Breast epithelium (tissue), 4 donors: ENCODE measurements at regions not wholly inside any gene's neighbourhood (a gene's known extent, or its start where the extent isn't known, plus 50 kb on each side); places are given as distances from the start of the nearest gene placed in this dataset.

Experiments
- DNase-seq, 2 donors: peaks; one replicate each; pipeline ENCODE4 v3.0.0-alpha.2; 2019; ENCODE audit warnings: low spot score in 2 of 2
- H3K27ac ChIP-seq, 2 donors: fragments of 200-600 bp; sonication (generic) in 1 of 2; one replicate each; pipeline ENCODE4 v1.5.1; 2016 to 2019; ENCODE audit warnings: mild to moderate bottlenecking in 1 of 2
- H3K27me3 ChIP-seq, 2 donors: fragments of 200-600 bp; sonication (generic) in 1 of 2; one replicate each; pipeline versions ENCODE4 v1.5.1 to v1.6.0; 2017 to 2019; ENCODE audit warnings: control low read depth in 1 of 2, mild to moderate bottlenecking in 1 of 2
- H3K36me3 ChIP-seq: fragments of 200-600 bp; one replicate; pipeline ENCODE4 v1.5.1; 2019
- H3K4me1 ChIP-seq, 2 donors: fragments of 200-600 bp; sonication (generic); one replicate each; pipeline ENCODE4 v1.5.1; 2016 to 2019; ENCODE audit warnings: control low read depth in 1 of 2
- H3K4me3 ChIP-seq, 3 donors: fragments of 200-600 bp; sonication (generic); 1 replicate in 2 of 3; 2 replicates in 1 of 3; pipeline ENCODE4 v1.5.1; 2016 to 2019; ENCODE audit warnings: mild to moderate bottlenecking in 3 of 3, moderate library complexity in 2 of 3
- H3K9me3 ChIP-seq, 2 donors: fragments of 200-600 bp; sonication (generic) in 1 of 2; one replicate each; pipeline ENCODE4 v1.5.1; 2016 to 2019; ENCODE audit warnings: control low read depth in 1 of 2
- POLR2A ChIP-seq: fragments of 450-650 bp; IDR thresholded peaks from one replicate; pipeline ENCODE4 v1.6.1; 2016; ENCODE audit warnings: antibody characterized with exemption, mild to moderate bottlenecking, moderate library complexity
- POLR2AphosphoS5 ChIP-seq, 3 donors: sonication (generic); formaldehyde crosslinking; IDR thresholded peaks; one replicate each; pipeline ENCODE4 v1.6.1; 2017; ENCODE audit warnings: antibody characterized with exemption in 3 of 3
- intact Hi-C: fragments of 100-400 bp; cut with DNase I; formaldehyde crosslinking; loops from one replicate; pipeline ENCODE4 v1.15.1; 2023; ENCODE audit warnings: low total_unique reads
- TF ChIP-seq, protein P1 (sequence below), 3 donors: fragments of 450-650 bp; IDR thresholded peaks; one replicate each; pipeline ENCODE4 v1.5.1; 2016 to 2017; ENCODE audit warnings: antibody characterized with exemption in 3 of 3, mild to moderate bottlenecking in 3 of 3, moderate library complexity in 3 of 3

DNA sequence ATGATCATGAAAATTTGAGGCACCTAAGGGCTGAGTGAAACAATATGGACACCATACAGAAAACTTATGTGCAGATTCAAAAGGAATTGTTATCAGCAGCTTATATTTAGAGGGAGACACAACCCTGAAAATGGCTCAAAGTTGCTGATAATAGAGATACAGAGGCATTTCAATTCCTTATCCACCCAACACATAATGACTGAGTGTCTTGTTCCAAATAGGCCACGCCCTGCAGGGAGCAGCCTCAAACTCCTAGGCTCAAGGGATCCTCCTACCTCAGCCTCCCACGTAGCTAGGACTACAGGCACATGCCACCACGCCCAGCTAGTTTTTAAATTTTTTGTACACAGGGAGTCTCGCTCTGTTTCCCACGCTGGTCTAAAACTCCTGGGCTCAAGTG, 79.0 kb downstream of the LBH start:
- Histone ChIP-seq H3K27me3 (no peaks in the 10 kb centered on the region), H3K4me3 (no peak overlapping the region), H3K36me3 (no peaks in the 10 kb centered on the region), H3K9me3 (no peaks in the 10 kb centered on the region), H3K4me1 (no peaks in the 10 kb centered on the region), H3K27ac (no peak overlapping the region)
- DNase-seq: no peak
- no peak for TF ChIP-seq POLR2AphosphoS5 (IDR thresholded peaks at IDR 0.05)
- no peak for TF ChIP-seq POLR2A
- TF ChIP-seq, protein P1, sequence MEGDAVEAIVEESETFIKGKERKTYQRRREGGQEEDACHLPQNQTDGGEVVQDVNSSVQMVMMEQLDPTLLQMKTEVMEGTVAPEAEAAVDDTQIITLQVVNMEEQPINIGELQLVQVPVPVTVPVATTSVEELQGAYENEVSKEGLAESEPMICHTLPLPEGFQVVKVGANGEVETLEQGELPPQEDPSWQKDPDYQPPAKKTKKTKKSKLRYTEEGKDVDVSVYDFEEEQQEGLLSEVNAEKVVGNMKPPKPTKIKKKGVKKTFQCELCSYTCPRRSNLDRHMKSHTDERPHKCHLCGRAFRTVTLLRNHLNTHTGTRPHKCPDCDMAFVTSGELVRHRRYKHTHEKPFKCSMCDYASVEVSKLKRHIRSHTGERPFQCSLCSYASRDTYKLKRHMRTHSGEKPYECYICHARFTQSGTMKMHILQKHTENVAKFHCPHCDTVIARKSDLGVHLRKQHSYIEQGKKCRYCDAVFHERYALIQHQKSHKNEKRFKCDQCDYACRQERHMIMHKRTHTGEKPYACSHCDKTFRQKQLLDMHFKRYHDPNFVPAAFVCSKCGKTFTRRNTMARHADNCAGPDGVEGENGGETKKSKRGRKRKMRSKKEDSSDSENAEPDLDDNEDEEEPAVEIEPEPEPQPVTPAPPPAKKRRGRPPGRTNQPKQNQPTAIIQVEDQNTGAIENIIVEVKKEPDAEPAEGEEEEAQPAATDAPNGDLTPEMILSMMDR (IDR thresholded peaks at IDR 0.05): no peak
- intact Hi-C loops: no loop called here

DNA sequence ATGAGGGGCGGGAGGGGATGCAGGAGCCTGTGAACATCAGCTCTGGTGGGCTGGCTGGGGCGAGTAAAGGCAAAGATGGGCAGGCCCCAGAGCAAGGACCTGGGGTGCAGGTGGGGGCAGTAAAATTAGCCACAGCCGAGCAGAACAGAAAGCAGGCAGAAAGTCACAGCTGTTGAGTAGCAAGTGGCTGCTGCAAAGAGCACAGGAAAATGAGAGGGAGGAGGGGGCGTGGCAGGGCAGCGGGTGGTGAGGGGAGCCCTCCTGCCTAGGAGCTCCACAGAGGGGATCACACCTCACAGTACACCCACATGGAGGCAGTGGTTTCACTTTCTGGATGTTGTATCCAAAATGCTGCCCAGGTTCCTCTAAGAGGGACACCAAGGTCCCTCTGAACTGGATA, 79.6 kb downstream of the LBH start:
- H3K9me3 ChIP-seq: no peaks in the 10 kb centered on the region
- no peaks in the 10 kb centered on the region for H3K27me3 ChIP-seq
- no peaks in the 10 kb centered on the region for H3K36me3 ChIP-seq
- no peak for DNase-seq
- intact Hi-C loops: no loop called here
- no peaks in the 10 kb centered on the region for H3K4me1 ChIP-seq
- H3K27ac ChIP-seq: no peak overlapping the region
- no peak overlapping the region for H3K4me3 ChIP-seq
- no peak for TF ChIP-seq POLR2A
- TF ChIP-seq, protein P1 (IDR thresholded peaks at IDR 0.05): no peak
- TF ChIP-seq POLR2AphosphoS5 (IDR thresholded peaks at IDR 0.05): no peak

DNA sequence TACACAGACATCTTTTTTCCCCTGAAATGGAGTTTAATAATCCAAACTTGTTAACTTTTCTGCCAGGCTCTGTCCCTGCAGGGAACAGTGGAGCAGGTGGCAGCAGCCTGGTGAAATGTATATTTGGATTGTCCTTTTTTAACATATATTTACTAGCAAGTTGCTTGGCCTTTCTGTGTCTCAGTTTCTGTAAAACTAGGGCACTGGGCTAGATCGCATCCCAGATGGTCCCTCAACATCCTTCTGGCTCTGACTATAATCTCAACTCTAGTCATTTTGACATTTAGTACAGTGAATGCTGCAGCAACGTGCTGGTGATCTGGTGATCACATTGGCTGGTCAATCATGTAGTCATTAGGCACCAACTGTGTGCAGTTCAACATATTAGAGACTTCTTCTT, 80.4 kb downstream of the LBH start:
- intact Hi-C loops: no loop called here
- H3K9me3 ChIP-seq: no peaks in the 10 kb centered on the region
- H3K36me3 ChIP-seq: no peaks in the 10 kb centered on the region
- no peaks in the 10 kb centered on the region for H3K4me1 ChIP-seq
- H3K27ac ChIP-seq: no peak overlapping the region
- no peak for DNase-seq
- H3K4me3 ChIP-seq: no peak overlapping the region
- TF ChIP-seq POLR2AphosphoS5 (IDR thresholded peaks at IDR 0.05): no peak
- TF ChIP-seq POLR2A: no peak
- TF ChIP-seq, protein P1 (IDR thresholded peaks at IDR 0.05): no peak
- no peaks in the 10 kb centered on the region for H3K27me3 ChIP-seq

DNA sequence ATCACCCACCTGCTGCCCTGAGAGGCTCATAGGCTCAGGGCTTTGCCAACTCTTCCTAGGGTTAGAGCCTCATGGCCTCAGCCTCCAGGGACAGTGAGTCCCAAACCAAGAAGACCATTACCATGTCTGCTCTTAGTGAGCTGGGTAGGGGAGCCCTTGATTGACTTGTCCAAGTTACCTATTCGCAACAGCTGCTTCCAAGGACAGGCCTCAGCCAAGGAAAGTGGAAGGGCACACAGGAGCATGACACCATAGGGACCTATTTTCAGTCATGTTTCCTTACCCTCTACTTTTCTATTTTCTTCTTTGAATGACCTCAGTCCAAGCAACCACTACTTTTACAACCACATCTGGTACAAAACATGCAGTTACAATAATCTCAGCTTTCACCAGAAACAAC, 81.6 kb downstream of the LBH start:
- intact Hi-C loops: no loop called here
- no peak for TF ChIP-seq POLR2A
- TF ChIP-seq, protein P1 (IDR thresholded peaks at IDR 0.05): no peak
- TF ChIP-seq POLR2AphosphoS5 (IDR thresholded peaks at IDR 0.05): no peak
- Histone ChIP-seq H3K27me3 (no peaks in the 10 kb centered on the region), H3K4me1 (no peaks in the 10 kb centered on the region), H3K27ac (no peak overlapping the region), H3K9me3 (no peaks in the 10 kb centered on the region), H3K36me3 (no peaks in the 10 kb centered on the region), H3K4me3 (no peak overlapping the region)
- no peak for DNase-seq

DNA sequence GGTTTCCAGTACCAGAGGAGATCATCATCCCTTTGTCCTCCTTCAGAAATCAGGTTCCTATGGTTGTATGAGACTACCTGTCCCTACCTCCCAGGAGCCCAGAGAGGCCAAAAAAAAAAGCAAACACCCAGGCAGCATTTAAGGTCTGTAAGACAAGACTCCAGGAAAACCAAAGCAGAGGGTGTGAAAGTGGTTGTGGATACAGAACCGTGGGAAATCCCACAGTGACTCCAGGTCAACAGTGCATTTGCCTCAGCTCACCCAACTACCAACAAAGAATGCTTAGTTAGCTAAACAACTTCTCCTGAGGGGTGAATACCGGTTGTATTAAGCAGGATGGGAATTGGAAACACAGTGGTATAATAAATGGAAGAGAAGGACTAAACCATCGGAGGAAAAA, 83.6 kb downstream of the LBH start:
- intact Hi-C loops: no loop called here
- no peaks in the 10 kb centered on the region for H3K4me1 ChIP-seq
- no peak for DNase-seq
- H3K27ac ChIP-seq: no peak overlapping the region
- H3K27me3 ChIP-seq: no peaks in the 10 kb centered on the region
- no peaks in the 10 kb centered on the region for H3K36me3 ChIP-seq
- no peak overlapping the region for H3K4me3 ChIP-seq
- no peaks in the 10 kb centered on the region for H3K9me3 ChIP-seq
- TF ChIP-seq POLR2AphosphoS5 (IDR thresholded peaks at IDR 0.05) (no peak), POLR2A (no peak)
- TF ChIP-seq, protein P1 (IDR thresholded peaks at IDR 0.05): no peak
